Astrocyte (in vitro differentiated cells and primary cell): ENCODE measurements at regions not wholly inside any gene's neighbourhood (a gene's known extent, or its start where the extent isn't known, plus 50 kb on each side); places are given as distances from the start of the nearest gene placed in this dataset.
A peak's percentile ranks its signal among the peaks of the same experiment; 100 is the strongest.

Source experiments
- DNase-seq: peaks from one replicate; pipeline ENCODE4 v3.0.0-alpha.2; 2010; ENCODE audit warnings: low read depth
- FAIRE-seq: peaks from 2 replicates; lab custom pipeline; 2011; peaks lifted over from hg19 to GRCh38; lab: Jason Lieb, UNC
- H2AFZ ChIP-seq: 2 replicates; pipeline ENCODE4 v1.6.0; 2012; ENCODE audit warnings: low read depth, low read length, inconsistent platforms
- H3K27ac ChIP-seq: 2 replicates; pipeline ENCODE4 v1.5.1; 2011; ENCODE audit warnings: low read depth, low read length, inconsistent platforms
- H3K27me3 ChIP-seq: 2 replicates; pipeline ENCODE4 v1.6.0; 2011; ENCODE audit warnings: low read length, inconsistent platforms; ENCODE audit not compliant: insufficient read depth
- H3K36me3 ChIP-seq: 2 replicates; pipeline ENCODE4 v1.5.1; 2011; ENCODE audit warnings: low read length, inconsistent platforms; ENCODE audit not compliant: insufficient read depth
- H3K4me1 ChIP-seq: 2 replicates; pipeline ENCODE4 v1.5.1; 2011; ENCODE audit warnings: low read length, inconsistent platforms; ENCODE audit not compliant: insufficient read depth
- H3K4me2 ChIP-seq: 2 replicates; pipeline ENCODE4 v1.6.0; 2012; ENCODE audit warnings: low read length, inconsistent platforms
- H3K4me3 ChIP-seq: 2 replicates; pipeline ENCODE4 v1.5.1; 2011; ENCODE audit warnings: low read depth, mild to moderate bottlenecking, low read length, inconsistent platforms; ENCODE audit not compliant: insufficient read depth
- H3K79me2 ChIP-seq: 2 replicates; pipeline ENCODE4 v1.6.0; 2012; ENCODE audit warnings: mild to moderate bottlenecking, low read length, inconsistent platforms; ENCODE audit not compliant: insufficient read depth
- H3K9ac ChIP-seq: 2 replicates; pipeline ENCODE4 v1.6.0; 2012; ENCODE audit warnings: mild to moderate bottlenecking, low read length, inconsistent platforms
- H3K9me3 ChIP-seq: 2 replicates; pipeline ENCODE4 v1.5.1; 2012; ENCODE audit warnings: low read depth, mild to moderate bottlenecking, low read length, inconsistent platforms; ENCODE audit not compliant: insufficient read depth
- H4K20me1 ChIP-seq: 2 replicates; pipeline ENCODE4 v1.6.0; 2012; ENCODE audit warnings: low read length, inconsistent platforms; ENCODE audit not compliant: insufficient read depth
- H3K27ac Mint-ChIP-seq: one replicate; pipeline ENCODE4 v1.8.0; 2021; ENCODE audit warnings: mild to moderate bottlenecking, mixed read lengths; ENCODE audit not compliant: unreplicated experiment
- H3K27me3 Mint-ChIP-seq: one replicate; pipeline ENCODE4 v1.8.0; 2021; ENCODE audit warnings: low read depth, mixed read lengths; ENCODE audit not compliant: unreplicated experiment
- H3K36me3 Mint-ChIP-seq: one replicate; pipeline ENCODE4 v1.8.0; 2021; ENCODE audit warnings: low read depth, mixed read lengths; ENCODE audit not compliant: unreplicated experiment
- H3K4me1 Mint-ChIP-seq: one replicate; pipeline ENCODE4 v1.8.0; 2021; ENCODE audit warnings: low read depth, mixed read lengths; ENCODE audit not compliant: unreplicated experiment
- H3K4me3 Mint-ChIP-seq: one replicate; pipeline ENCODE4 v1.8.0; 2021; ENCODE audit warnings: mild to moderate bottlenecking, moderate library complexity, mixed read lengths; ENCODE audit not compliant: unreplicated experiment
- H3K9me3 Mint-ChIP-seq: one replicate; pipeline ENCODE4 v1.8.0; 2021; ENCODE audit warnings: mild to moderate bottlenecking, mixed read lengths; ENCODE audit not compliant: unreplicated experiment
- EZH2 ChIP-seq: IDR thresholded peaks from 2 replicates; pipeline ENCODE4 v1.6.1; 2012; ENCODE audit warnings: mild to moderate bottlenecking, low read length, inconsistent platforms; ENCODE audit not compliant: insufficient read depth
- TF ChIP-seq, protein P1 (sequence below): IDR thresholded peaks from 2 replicates; pipeline ENCODE4 v1.5.1; 2011; ENCODE audit warnings: low read depth, mild to moderate bottlenecking, inconsistent platforms, low read length, moderate library complexity; ENCODE audit not compliant: insufficient read depth

DNA sequence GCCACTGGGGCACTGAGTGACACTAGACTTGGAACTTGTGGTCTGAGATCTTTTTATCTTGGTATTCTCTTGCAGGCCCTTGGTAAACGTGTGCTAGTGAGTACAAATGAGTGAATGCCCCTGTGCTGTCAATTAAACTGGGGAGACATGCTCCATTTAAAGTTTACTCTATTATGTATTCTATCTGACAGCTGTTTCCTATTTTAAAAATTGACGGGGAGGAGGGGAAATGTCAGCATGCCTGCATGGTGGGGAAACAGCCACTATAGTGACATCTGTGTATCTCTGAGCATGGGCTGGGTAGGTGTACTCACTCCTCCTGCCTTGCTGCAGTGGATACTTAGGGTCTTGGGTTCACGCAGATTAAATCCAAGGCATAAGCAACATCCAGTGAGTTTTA lies 59.0 kb upstream of the IKBKE start:
- Histone ChIP-seq H3K4me1 (peaks cover 3% of the 10 kb centered on the region), H3K79me2 (no peaks in the 10 kb centered on the region), H3K9ac (no peak overlapping the region), H4K20me1 (peaks cover 4% of the 10 kb centered on the region), H3K27ac (no peak overlapping the region), H3K9me3 (no peaks in the 10 kb centered on the region), H2AFZ (no peak overlapping the region), H3K4me3 (no peak overlapping the region), H3K4me2 (no peak overlapping the region), H3K36me3 (peaks cover 4% of the 10 kb centered on the region), H3K27me3 (no peaks in the 10 kb centered on the region)
- DNase-seq (no peak), FAIRE-seq (no peak)
- Mint-ChIP-seq H3K27ac (no peak overlapping the region), H3K9me3 (no peaks in the 10 kb centered on the region), H3K27me3 (no peaks in the 10 kb centered on the region), H3K4me3 (no peak overlapping the region), H3K36me3 (peaks cover 6% of the 10 kb centered on the region), H3K4me1 (peaks cover under 1% of the 10 kb centered on the region)
- TF ChIP-seq, protein P1, sequence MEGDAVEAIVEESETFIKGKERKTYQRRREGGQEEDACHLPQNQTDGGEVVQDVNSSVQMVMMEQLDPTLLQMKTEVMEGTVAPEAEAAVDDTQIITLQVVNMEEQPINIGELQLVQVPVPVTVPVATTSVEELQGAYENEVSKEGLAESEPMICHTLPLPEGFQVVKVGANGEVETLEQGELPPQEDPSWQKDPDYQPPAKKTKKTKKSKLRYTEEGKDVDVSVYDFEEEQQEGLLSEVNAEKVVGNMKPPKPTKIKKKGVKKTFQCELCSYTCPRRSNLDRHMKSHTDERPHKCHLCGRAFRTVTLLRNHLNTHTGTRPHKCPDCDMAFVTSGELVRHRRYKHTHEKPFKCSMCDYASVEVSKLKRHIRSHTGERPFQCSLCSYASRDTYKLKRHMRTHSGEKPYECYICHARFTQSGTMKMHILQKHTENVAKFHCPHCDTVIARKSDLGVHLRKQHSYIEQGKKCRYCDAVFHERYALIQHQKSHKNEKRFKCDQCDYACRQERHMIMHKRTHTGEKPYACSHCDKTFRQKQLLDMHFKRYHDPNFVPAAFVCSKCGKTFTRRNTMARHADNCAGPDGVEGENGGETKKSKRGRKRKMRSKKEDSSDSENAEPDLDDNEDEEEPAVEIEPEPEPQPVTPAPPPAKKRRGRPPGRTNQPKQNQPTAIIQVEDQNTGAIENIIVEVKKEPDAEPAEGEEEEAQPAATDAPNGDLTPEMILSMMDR, result no peak
- no peak for TF ChIP-seq EZH2

DNA sequence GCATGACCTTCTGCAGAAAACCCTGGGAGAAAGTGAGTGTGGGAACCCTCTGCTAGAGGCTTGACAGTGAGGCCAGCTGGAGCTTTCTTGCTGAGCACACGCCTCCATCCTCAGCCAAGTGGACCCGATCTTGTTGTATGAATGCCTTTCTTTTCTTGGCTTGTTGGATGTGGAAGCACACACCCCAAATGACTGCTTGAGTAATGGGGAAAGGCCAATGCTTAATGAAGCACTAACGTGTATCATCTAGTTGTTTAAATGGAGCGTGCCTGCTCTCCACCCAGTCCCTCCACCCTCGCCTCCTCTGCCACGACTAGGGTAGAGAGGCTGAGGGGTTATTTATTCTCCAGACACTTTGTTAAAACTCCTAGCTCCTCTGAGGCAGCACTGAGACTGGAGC lies 54.3 kb upstream of the IKBKE start:
- no peaks in the 10 kb centered on the region for H3K79me2 ChIP-seq
- TF ChIP-seq, protein P1, result no peak
- TF ChIP-seq EZH2, result no peak
- H3K36me3 ChIP-seq, result peaks cover 4% of the 10 kb centered on the region
- FAIRE-seq (no peak), DNase-seq (peak; percentile 64)
- H3K4me3 ChIP-seq, result no peak overlapping the region
- Mint-ChIP-seq H3K27ac (no peak overlapping the region), H3K9me3 (no peaks in the 10 kb centered on the region), H3K36me3 (peaks cover 20% of the 10 kb centered on the region), H3K4me1 (peaks cover 23% of the 10 kb centered on the region), H3K27me3 (no peaks in the 10 kb centered on the region), H3K4me3 (no peak overlapping the region)
- H3K4me2 ChIP-seq, result no peak overlapping the region
- no peak overlapping the region for H3K27ac ChIP-seq
- H3K27me3 ChIP-seq, result no peaks in the 10 kb centered on the region
- H4K20me1 ChIP-seq, result peaks cover 4% of the 10 kb centered on the region
- no peak overlapping the region for H3K9ac ChIP-seq
- peaks cover 22% of the 10 kb centered on the region for H3K4me1 ChIP-seq
- no peaks in the 10 kb centered on the region for H3K9me3 ChIP-seq
- H2AFZ ChIP-seq, result no peak overlapping the region

DNA sequence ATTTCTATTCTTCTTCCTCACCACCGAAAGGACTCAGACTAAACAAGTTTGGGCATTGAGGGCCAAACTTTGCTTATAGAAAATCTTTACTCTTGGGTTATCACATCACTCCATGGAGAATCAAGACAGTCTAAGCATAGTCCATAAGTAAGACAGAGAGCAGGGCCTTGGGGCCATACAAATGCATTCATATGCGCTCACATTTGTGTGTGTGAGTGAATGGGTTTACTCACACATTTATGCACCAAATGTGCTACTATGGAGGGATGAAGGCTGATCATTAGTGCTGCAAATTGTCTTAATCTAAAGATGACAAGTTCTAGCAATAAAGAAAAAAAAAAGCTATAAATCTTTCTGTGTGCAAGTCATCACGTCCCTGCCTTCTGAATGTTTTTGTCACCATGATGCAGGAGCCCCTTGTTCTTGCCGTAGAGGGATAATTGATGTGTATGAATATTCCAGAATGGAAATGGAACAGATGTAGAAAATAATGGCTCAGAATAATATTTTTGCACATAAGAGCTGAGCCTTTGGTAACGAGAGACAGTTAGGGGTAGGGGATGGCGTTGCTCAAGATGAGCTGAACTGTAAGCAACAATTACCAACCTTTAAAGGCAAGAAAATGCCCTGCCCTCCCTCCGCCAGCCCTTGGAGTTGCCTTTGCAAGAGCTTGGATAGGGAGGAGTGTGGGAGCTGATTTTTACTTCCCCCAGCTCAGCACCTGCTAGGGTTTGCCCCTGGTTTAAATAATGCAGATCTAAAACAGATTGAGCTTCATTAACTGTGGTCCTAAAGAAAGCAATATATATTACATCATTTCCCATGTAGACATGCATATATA lies 52.3 kb upstream of the IKBKE start:
- H3K36me3 ChIP-seq, result peaks cover 6% of the 10 kb centered on the region

More for the DNA sequence above, 52.3 kb upstream of the IKBKE start:
- Histone ChIP-seq H3K27me3 (no peaks in the 10 kb centered on the region), H3K9me3 (no peaks in the 10 kb centered on the region), H3K79me2 (no peaks in the 10 kb centered on the region), H3K4me3 (no peak overlapping the region), H2AFZ (no peak overlapping the region), H3K4me2 (no peak overlapping the region), H3K4me1 (peaks cover 22% of the 10 kb centered on the region), H4K20me1 (peaks cover 4% of the 10 kb centered on the region), H3K9ac (no peak overlapping the region), H3K27ac (no peak overlapping the region)
- Mint-ChIP-seq H3K36me3 (peaks cover 25% of the 10 kb centered on the region), H3K9me3 (no peaks in the 10 kb centered on the region), H3K4me1 (peaks cover 23% of the 10 kb centered on the region), H3K27me3 (no peaks in the 10 kb centered on the region), H3K27ac (no peak overlapping the region), H3K4me3 (no peak overlapping the region)
- DNase-seq (no peak), FAIRE-seq (no peak)
- TF ChIP-seq, protein P1, result no peak
- TF ChIP-seq EZH2, result no peak
